Esophagus squamous epithelium (tissue), 4 donors: ENCODE measurements at regions not wholly inside any gene's neighbourhood (a gene's known extent, or its start where the extent isn't known, plus 50 kb on each side); places are given as distances from the start of the nearest gene placed in this dataset.

Experiments used
- POLR2A ChIP-seq, 4 donors: fragments of 450-650 bp; IDR thresholded peaks; one replicate each; pipeline ENCODE4 v1.6.1; 2017; ENCODE audit warnings: antibody characterized with exemption in 4 of 4, mild to moderate bottlenecking in 4 of 4, moderate library complexity in 3 of 4
- TF ChIP-seq, protein P1 (sequence below), 6 experiments: fragments of 450-650 bp in 4 of 6; fragments of 200-600 bp in 2 of 6; sonication (generic) in 2 of 6; IDR thresholded peaks; one replicate each; pipeline ENCODE4 v1.5.1; 2016 to 2019; ENCODE audit warnings: antibody characterized with exemption in 6 of 6, mild to moderate bottlenecking in 4 of 6, moderate library complexity in 4 of 6

DNA sequence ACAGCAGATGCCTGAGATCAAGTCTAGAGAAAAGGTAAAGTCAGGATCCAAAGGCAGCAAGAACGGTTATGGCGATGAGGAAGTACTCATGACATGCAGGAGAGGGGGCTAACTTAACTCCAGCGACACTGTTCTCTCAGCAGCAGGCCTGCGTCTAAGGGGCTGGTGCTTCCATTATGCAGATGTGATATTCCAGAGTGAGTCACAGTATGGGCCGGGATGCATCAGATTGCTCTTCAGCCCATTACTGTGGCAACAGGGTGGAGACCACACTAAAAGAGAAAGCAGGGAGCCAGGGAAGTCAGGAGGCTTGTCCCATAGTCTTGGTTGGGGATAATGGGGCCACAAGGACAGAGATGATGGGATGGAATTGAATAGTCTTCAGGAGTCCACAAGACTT, 151.8 kb upstream of the NTF3 start:
- TF ChIP-seq, protein P1, sequence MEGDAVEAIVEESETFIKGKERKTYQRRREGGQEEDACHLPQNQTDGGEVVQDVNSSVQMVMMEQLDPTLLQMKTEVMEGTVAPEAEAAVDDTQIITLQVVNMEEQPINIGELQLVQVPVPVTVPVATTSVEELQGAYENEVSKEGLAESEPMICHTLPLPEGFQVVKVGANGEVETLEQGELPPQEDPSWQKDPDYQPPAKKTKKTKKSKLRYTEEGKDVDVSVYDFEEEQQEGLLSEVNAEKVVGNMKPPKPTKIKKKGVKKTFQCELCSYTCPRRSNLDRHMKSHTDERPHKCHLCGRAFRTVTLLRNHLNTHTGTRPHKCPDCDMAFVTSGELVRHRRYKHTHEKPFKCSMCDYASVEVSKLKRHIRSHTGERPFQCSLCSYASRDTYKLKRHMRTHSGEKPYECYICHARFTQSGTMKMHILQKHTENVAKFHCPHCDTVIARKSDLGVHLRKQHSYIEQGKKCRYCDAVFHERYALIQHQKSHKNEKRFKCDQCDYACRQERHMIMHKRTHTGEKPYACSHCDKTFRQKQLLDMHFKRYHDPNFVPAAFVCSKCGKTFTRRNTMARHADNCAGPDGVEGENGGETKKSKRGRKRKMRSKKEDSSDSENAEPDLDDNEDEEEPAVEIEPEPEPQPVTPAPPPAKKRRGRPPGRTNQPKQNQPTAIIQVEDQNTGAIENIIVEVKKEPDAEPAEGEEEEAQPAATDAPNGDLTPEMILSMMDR (IDR thresholded peaks at IDR 0.05) = no peak
- no peak for TF ChIP-seq POLR2A (IDR thresholded peaks at IDR 0.05)
